NCI-H2029 treated with DMSO at 0.1 percent for 48 hours (cell line): ENCODE measurements at regions not wholly inside any gene's neighbourhood (a gene's known extent, or its start where the extent isn't known, plus 50 kb on each side); places are given as distances from the start of the nearest gene placed in this dataset.
"Not testable (repeated sequence)": the region's sequence is repeated elsewhere in the genome, so short reads cannot be mapped to it uniquely, and the experiment has no call there.

ENCODE experiments used
- DNase-seq: peaks from one replicate; lab custom pipeline; 2025; lab: John Stamatoyannopoulos, UW

- no peak for DNase-seq
These were observed 84.7 kb downstream of the SCN11A start for GRCh38 chr3:38966811-38967692.

GRCh38 chr3:38964646-38965045 is 87.1 kb downstream of the SCN11A start:
- DNase-seq: no peak

- no peak for DNase-seq
These were observed 87.5 kb downstream of the SCN11A start for GRCh38 chr3:38964204-38964603.

- peak; percentile 93 for DNase-seq
These were observed 90.7 kb downstream of the SCN11A start for GRCh38 chr3:38960953-38961622.

GRCh38 chr3:38960042-38960622 is 91.6 kb downstream of the SCN11A start:
- peak; percentile 2 for DNase-seq

GRCh38 chr3:38958026-38958720 is 93.6 kb downstream of the SCN11A start:
- no peak for DNase-seq

GRCh38 chr3:38957296-38957695 is 94.4 kb downstream of the SCN11A start:
- DNase-seq: no peak

- no peak for DNase-seq
These were observed 99.0 kb downstream of the SCN11A start for GRCh38 chr3:38952721-38953120.

- DNase-seq: not testable (repeated sequence)
These were observed 100.6 kb downstream of the SCN11A start for GRCh38 chr3:38951167-38951566.

- no peak for DNase-seq
These were observed 101.2 kb downstream of the SCN11A start for GRCh38 chr3:38950581-38950980.

GRCh38 chr3:38949994-38950393 is 101.8 kb downstream of the SCN11A start:
- DNase-seq: no peak

- DNase-seq: no peak
These were observed 111.3 kb downstream of the SCN11A start for GRCh38 chr3:38940394-38940793.

GRCh38 chr3:38925351-38925750 is 109.3 kb upstream of the SCN10A start:
- DNase-seq: no peak

GRCh38 chr3:38916706-38917105 is 100.7 kb upstream of the SCN10A start:
- DNase-seq: no peak

GRCh38 chr3:38907426-38907825 is 91.4 kb upstream of the SCN10A start:
- DNase-seq: no peak

- no peak for DNase-seq
These were observed 74.4 kb upstream of the SCN10A start for GRCh38 chr3:38890426-38890825.

- DNase-seq: no peak
These were observed 62.6 kb upstream of the SCN10A start for GRCh38 chr3:38878646-38879045.
